MM.1S (cell line): ENCODE measurements at regions not wholly inside any gene's neighbourhood (a gene's known extent, or its start where the extent isn't known, plus 50 kb on each side); places are given as distances from the start of the nearest gene placed in this dataset.

Experiments
- CTCF ChIP-seq: fragments of 300-600 bp; sonication (generic); IDR thresholded peaks from 2 replicates; pipeline ENCODE4 v1.5.1; 2016; ENCODE audit warnings: antibody characterized with exemption, low read length, mixed read lengths
- EZH2 ChIP-seq: fragments of 300-600 bp; sonication (generic); optimal IDR thresholded peaks from 2 replicates; pipeline ENCODE3; 2017; ENCODE audit warnings: low read depth, mild to moderate bottlenecking, antibody characterized with exemption, low read length, mixed read lengths
- EZH2phosphoT487 ChIP-seq: fragments of 300-600 bp; sonication (generic); IDR thresholded peaks from 2 replicates; pipeline ENCODE4 v1.6.1; 2018; ENCODE audit warnings: antibody characterized with exemption, low read length

GRCh38 chr2:18433872-18434271 is 126.6 kb downstream of the RDH14 start:
- TF ChIP-seq CTCF (no peak), EZH2 (no peak), EZH2phosphoT487 (no peak)
